Activated naive CD4-positive, alpha-beta T cell treated with anti-CD3 and anti-CD28 coated beads for 36 hours (primary cell): ENCODE measurements at regions not wholly inside any gene's neighbourhood (a gene's known extent, or its start where the extent isn't known, plus 50 kb on each side); places are given as distances from the start of the nearest gene placed in this dataset.

ENCODE experiments used
- CTCF ChIA-PET: fragments of 350-600 bp; sonication (Branson Sonifier 250); formaldehyde crosslinking; loops from one replicate; lab custom pipeline; 2021; ENCODE audit warnings: antibody characterized with exemption; lab: Charles Lee
- DNase-seq: peaks from one replicate; pipeline ENCODE4 v3.0.0-alpha.2; 2020
- H3K27ac Mint-ChIP-seq: one replicate; pipeline ENCODE4 v1.8.0; 2021; ENCODE audit warnings: mild to moderate bottlenecking, mixed read lengths
- H3K27me3 Mint-ChIP-seq: one replicate; pipeline ENCODE4 v1.8.0; 2021; ENCODE audit warnings: low read depth, mixed read lengths
- H3K36me3 Mint-ChIP-seq: one replicate; pipeline ENCODE4 v1.8.0; 2021; ENCODE audit warnings: low read depth, mixed read lengths
- H3K4me1 Mint-ChIP-seq: one replicate; pipeline ENCODE4 v1.8.0; 2021; ENCODE audit warnings: low read depth, mixed read lengths
- H3K4me3 Mint-ChIP-seq: one replicate; pipeline ENCODE4 v1.8.0; 2021; ENCODE audit warnings: mild to moderate bottlenecking, moderate library complexity, mixed read lengths
- H3K9me3 Mint-ChIP-seq: one replicate; pipeline ENCODE4 v1.8.0; 2021; ENCODE audit warnings: mixed read lengths
- intact Hi-C: fragments of 100-400 bp; cut with micrococcal nuclease; formaldehyde crosslinking; loops from one replicate; pipeline ENCODE4 v1.15.1; 2023

GRCh38 chr1:164999146-164999545 lies 357.4 kb downstream of the LMX1A start:
- no peak for DNase-seq
- H3K4me1 Mint-ChIP-seq = no peaks in the 10 kb centered on the region
- intact Hi-C loops = no loop called here
- peaks cover 5% of the 10 kb centered on the region for H3K27me3 Mint-ChIP-seq
- H3K27ac Mint-ChIP-seq = no peak overlapping the region
- no peaks in the 10 kb centered on the region for H3K36me3 Mint-ChIP-seq
- no peak overlapping the region for H3K4me3 Mint-ChIP-seq
- H3K9me3 Mint-ChIP-seq = peaks cover 5% of the 10 kb centered on the region
- CTCF ChIA-PET = no interaction called here

- Mint-ChIP-seq H3K4me1 (no peaks in the 10 kb centered on the region), H3K27ac (no peak overlapping the region), H3K9me3 (no peaks in the 10 kb centered on the region), H3K27me3 (peaks cover 3% of the 10 kb centered on the region), H3K4me3 (no peak overlapping the region), H3K36me3 (no peaks in the 10 kb centered on the region)
- DNase-seq = no peak
- intact Hi-C loops = no loop called here
- CTCF ChIA-PET = no interaction called here
Measured at GRCh38 chr1:164991763-164992314, 364.7 kb downstream of the LMX1A start.

DNA sequence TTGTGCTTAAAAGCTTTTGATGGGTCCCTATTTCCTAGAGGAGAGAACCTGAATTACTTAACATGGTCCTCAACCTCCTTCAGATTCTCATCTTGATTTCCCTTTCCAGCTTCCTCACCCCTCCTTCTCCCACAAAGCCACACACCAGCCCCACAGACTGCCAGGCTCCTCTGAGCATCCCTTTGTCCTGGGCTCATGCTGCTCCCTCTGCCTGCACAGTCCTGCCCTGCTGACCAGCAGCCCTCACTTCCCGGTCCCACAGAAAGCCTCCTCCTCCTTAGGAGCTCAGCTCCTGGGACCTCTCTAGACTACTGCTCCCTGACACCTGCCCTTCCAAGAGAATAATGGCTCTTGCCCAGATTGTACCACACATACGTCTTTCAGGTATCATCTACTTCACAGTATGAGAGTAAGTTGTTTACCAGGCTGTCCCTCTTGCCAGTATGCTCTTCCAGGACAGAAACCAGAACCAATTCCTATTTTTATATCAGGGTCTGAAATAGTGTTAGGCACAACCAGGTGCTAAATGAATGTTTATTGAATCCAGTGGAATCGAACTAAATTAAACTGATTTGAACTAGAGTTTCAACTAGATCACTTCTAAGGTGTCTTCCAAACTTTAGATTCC lies 373.4 kb downstream of the LMX1A start:
- no peaks in the 10 kb centered on the region for H3K36me3 Mint-ChIP-seq
- no peak overlapping the region for H3K4me3 Mint-ChIP-seq
- H3K27ac Mint-ChIP-seq = no peak overlapping the region
- H3K9me3 Mint-ChIP-seq = no peaks in the 10 kb centered on the region
- intact Hi-C loops = no loop called here
- no peaks in the 10 kb centered on the region for H3K4me1 Mint-ChIP-seq
- CTCF ChIA-PET = no interaction called here
- no peak for DNase-seq
- no peaks in the 10 kb centered on the region for H3K27me3 Mint-ChIP-seq

GRCh38 chr1:164982545-164982944 lies 374.0 kb downstream of the LMX1A start:
- no peaks in the 10 kb centered on the region for H3K9me3 Mint-ChIP-seq
- intact Hi-C loops = no loop called here
- H3K36me3 Mint-ChIP-seq = no peaks in the 10 kb centered on the region
- no peak overlapping the region for H3K4me3 Mint-ChIP-seq
- no peak for DNase-seq
- H3K27me3 Mint-ChIP-seq = no peaks in the 10 kb centered on the region
- H3K4me1 Mint-ChIP-seq = no peaks in the 10 kb centered on the region
- H3K27ac Mint-ChIP-seq = no peak overlapping the region
- CTCF ChIA-PET = no interaction called here

- H3K27ac Mint-ChIP-seq = no peak overlapping the region
- DNase-seq = no peak
- H3K4me3 Mint-ChIP-seq = no peak overlapping the region
- H3K4me1 Mint-ChIP-seq = no peaks in the 10 kb centered on the region
- H3K36me3 Mint-ChIP-seq = no peaks in the 10 kb centered on the region
- CTCF ChIA-PET = no interaction called here
- intact Hi-C loops = no loop called here
- H3K27me3 Mint-ChIP-seq = no peaks in the 10 kb centered on the region
- no peaks in the 10 kb centered on the region for H3K9me3 Mint-ChIP-seq
Measured at GRCh38 chr1:164977561-164977960, 379.0 kb downstream of the LMX1A start.

- Mint-ChIP-seq H3K4me1 (no peaks in the 10 kb centered on the region), H3K36me3 (no peaks in the 10 kb centered on the region), H3K9me3 (no peaks in the 10 kb centered on the region), H3K27me3 (no peaks in the 10 kb centered on the region), H3K27ac (no peak overlapping the region), H3K4me3 (no peak overlapping the region)
- CTCF ChIA-PET = no interaction called here
- intact Hi-C loops = no loop called here
- DNase-seq = no peak
Measured at GRCh38 chr1:164971921-164972415, 384.5 kb downstream of the LMX1A start.

DNA sequence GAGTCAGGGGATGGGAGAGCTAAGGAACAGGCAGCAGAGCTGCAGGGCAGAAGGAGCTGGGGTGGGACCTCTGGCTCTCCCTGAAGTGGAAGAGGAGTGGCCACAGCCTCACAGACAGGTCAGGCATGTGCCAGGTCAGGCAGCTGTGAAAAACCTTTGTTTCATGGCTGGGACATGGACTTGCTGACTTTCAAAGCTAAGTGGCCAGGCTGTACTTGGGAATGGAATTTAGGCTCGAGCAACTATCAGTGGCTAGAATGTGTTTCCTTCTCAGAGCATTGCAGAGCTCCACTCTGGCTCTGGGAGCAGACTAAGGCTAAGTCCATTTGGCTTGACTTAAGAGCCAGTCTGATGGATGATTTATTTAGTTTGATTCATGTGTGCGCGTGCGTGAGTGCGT lies 385.1 kb downstream of the LMX1A start:
- no peak overlapping the region for H3K27ac Mint-ChIP-seq
- no peaks in the 10 kb centered on the region for H3K4me1 Mint-ChIP-seq
- no peak for DNase-seq
- H3K9me3 Mint-ChIP-seq = no peaks in the 10 kb centered on the region
- H3K4me3 Mint-ChIP-seq = no peak overlapping the region
- CTCF ChIA-PET = no interaction called here
- H3K27me3 Mint-ChIP-seq = no peaks in the 10 kb centered on the region
- intact Hi-C loops = no loop called here
- H3K36me3 Mint-ChIP-seq = no peaks in the 10 kb centered on the region

GRCh38 chr1:164969253-164969652 lies 387.3 kb downstream of the LMX1A start:
- Mint-ChIP-seq H3K4me3 (no peak overlapping the region), H3K36me3 (no peaks in the 10 kb centered on the region), H3K27ac (no peak overlapping the region), H3K4me1 (no peaks in the 10 kb centered on the region), H3K9me3 (no peaks in the 10 kb centered on the region), H3K27me3 (no peaks in the 10 kb centered on the region)
- intact Hi-C loops = no loop called here
- CTCF ChIA-PET = no interaction called here
- no peak for DNase-seq

DNA sequence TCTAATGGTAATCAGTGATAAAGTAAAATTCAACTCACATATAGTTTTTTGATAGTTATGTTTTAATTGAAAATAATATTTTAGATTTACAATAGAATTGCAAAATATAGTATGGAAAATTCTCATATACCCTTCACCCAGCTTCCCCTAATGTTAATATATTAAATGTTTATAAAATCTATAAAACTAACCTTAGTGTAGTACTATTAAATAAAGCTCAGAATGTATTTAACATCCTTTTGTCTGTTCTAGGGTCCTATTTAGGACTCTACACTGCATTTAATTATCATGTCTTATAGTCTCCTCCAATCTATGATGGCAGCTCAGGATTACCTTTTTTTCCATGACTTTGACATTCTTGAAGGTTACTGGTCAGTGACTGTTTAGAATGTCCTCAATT lies 389.2 kb downstream of the LMX1A start:
- no peaks in the 10 kb centered on the region for H3K4me1 Mint-ChIP-seq
- no peak overlapping the region for H3K27ac Mint-ChIP-seq
- intact Hi-C loops = no loop called here
- CTCF ChIA-PET = no interaction called here
- H3K36me3 Mint-ChIP-seq = no peaks in the 10 kb centered on the region
- H3K4me3 Mint-ChIP-seq = no peak overlapping the region
- no peaks in the 10 kb centered on the region for H3K9me3 Mint-ChIP-seq
- no peak for DNase-seq
- H3K27me3 Mint-ChIP-seq = no peaks in the 10 kb centered on the region

DNA sequence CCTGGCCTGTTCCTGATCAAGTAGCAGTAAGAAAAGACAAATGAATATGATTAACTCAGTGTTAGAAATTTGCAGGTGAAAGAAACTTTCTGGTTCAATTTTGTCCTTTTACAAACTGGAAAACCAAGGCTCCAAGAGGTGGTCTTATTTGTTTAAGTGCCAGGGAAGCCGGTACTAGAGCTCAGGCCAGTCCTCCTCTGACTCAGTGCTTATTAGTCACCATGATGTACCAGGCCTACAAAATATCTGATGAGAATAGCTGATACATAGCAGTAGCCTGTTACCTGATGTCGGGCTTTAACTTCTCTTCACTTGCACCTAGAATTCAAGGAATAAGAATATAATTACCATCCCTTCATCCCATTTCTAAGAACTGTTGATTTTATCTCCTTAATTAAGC lies 394.8 kb downstream of the LMX1A start:
- CTCF ChIA-PET = no interaction called here

DNA sequence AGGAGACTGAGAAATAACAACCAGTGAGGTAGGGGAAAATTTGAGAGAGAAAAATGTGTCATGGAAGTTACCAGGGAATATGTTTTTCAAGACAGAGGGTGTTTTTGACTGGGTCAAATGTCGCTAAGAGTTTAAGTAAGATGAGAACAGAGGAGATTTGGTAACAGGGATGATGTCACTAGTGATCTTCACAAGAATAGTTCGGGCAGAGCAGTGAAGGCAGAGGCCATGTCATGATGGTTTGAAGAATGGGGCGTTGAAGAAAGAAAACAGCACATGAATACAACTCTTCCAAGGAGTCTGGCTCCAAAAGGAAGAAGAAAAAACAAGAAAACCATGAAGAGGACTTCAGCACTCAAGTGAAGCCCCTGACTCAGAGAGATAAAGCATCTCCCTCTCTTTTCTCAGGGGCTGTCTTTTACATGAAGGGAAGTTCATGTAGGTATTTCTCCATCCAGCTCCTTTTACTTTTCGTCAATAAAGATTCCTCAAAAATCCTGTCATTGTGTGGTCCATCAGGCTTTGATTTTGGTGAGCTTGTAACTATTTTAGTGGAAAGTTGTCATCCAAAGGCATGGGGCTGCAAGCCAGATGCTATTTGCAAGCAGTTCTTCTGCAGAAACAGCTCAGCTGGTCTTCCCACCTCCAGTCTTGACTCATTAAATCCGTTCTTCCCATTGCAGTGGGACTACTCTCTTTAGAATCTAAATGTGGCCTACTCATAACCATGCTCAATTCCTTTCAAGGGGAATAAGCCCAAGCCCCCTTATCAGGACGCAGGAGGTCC lies 397.3 kb downstream of the LMX1A start:
- intact Hi-C loops = no loop called here
- H3K9me3 Mint-ChIP-seq = no peaks in the 10 kb centered on the region
- H3K27me3 Mint-ChIP-seq = no peaks in the 10 kb centered on the region
- CTCF ChIA-PET = interaction anchor here (0.5 kb wide), 1 partner anchor 171 kb away, joined by 3 read pairs; no protein-coding TSS in a partner anchor
- H3K36me3 Mint-ChIP-seq = no peaks in the 10 kb centered on the region
- no peak overlapping the region for H3K4me3 Mint-ChIP-seq
- H3K4me1 Mint-ChIP-seq = no peaks in the 10 kb centered on the region
- no peak for DNase-seq
- no peak overlapping the region for H3K27ac Mint-ChIP-seq

More for the DNA sequence above, 394.8 kb downstream of the LMX1A start:
- H3K9me3 Mint-ChIP-seq = no peaks in the 10 kb centered on the region
- no peak overlapping the region for H3K27ac Mint-ChIP-seq
- no peaks in the 10 kb centered on the region for H3K27me3 Mint-ChIP-seq
- H3K4me1 Mint-ChIP-seq = no peaks in the 10 kb centered on the region
- intact Hi-C loops = no loop called here
- H3K36me3 Mint-ChIP-seq = no peaks in the 10 kb centered on the region
- H3K4me3 Mint-ChIP-seq = no peak overlapping the region
- no peak for DNase-seq

DNA sequence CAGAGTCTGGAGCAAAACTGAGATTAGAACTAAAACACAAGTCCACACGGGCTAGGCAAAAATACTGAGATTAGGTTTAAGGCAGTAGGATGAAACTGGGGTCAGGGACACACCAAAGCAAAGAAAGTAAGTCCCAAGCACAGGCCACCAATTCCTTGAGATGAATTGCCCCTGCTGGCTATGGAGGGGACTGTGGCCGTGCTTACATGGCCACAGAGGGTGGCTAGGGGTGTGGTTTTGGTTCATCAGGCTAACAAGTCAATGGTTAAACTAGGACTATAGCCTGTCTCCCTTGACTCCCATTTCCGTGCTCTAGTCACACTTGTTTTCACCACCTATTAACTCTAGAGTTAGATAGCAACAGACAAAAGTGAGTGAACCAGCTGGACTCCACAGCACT lies 394.8 kb downstream of the PBX1 start:
- intact Hi-C loops = no loop called here
- Mint-ChIP-seq H3K4me1 (no peaks in the 10 kb centered on the region), H3K27me3 (peaks cover 2% of the 10 kb centered on the region), H3K9me3 (peaks cover 6% of the 10 kb centered on the region), H3K4me3 (no peak overlapping the region), H3K27ac (no peak overlapping the region), H3K36me3 (no peaks in the 10 kb centered on the region)
- DNase-seq = no peak
- CTCF ChIA-PET = interaction anchor here (0.6 kb wide), 1 partner anchor 335 kb away, joined by 3 read pairs; no protein-coding TSS in a partner anchor

DNA sequence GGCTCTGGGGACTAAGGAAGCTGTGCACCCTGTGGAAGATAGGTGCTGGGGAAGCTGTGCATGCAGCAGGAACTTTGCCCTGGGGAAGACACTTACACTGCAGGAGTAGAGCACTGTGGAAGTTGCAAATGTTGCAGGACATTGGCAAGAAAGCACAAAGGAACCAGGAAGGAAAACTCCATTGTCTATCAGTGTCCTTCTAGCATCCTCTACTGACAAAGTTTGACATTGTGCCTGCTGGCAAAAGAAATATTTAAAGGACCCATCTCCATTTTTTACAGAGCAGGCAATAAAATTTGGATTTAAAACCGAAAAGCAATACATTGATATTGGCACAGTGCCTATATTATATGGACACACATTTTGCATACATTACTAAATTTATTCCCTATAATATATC lies 394.1 kb downstream of the PBX1 start:
- intact Hi-C loops = no loop called here
- Mint-ChIP-seq H3K27me3 (peaks cover 2% of the 10 kb centered on the region), H3K9me3 (peaks cover 13% of the 10 kb centered on the region), H3K4me3 (no peak overlapping the region), H3K36me3 (no peaks in the 10 kb centered on the region), H3K27ac (no peak overlapping the region), H3K4me1 (no peaks in the 10 kb centered on the region)
- no peak for DNase-seq
- CTCF ChIA-PET = no interaction called here
